Progenitor cell of endocrine pancreas (in vitro differentiated cells): ENCODE measurements at regions not wholly inside any gene's neighbourhood (a gene's known extent, or its start where the extent isn't known, plus 50 kb on each side); places are given as distances from the start of the nearest gene placed in this dataset.

Experiments used
- DNase-seq: peaks from one replicate; pipeline ENCODE4 v3.0.0; 2021; ENCODE audit warnings: low spot score; ENCODE audit not compliant: unreplicated experiment
- H3K27ac Mint-ChIP-seq: 2 replicates; pipeline ENCODE4 v1.8.0; 2021; ENCODE audit warnings: mild to moderate bottlenecking, moderate library complexity, mixed read lengths
- H3K27me3 Mint-ChIP-seq: 2 replicates; pipeline ENCODE4 v1.8.0; 2021; ENCODE audit warnings: mixed read lengths
- H3K36me3 Mint-ChIP-seq: 2 replicates; pipeline ENCODE4 v1.8.0; 2022; ENCODE audit warnings: mixed read lengths; ENCODE audit not compliant: insufficient read depth
- H3K4me1 Mint-ChIP-seq: 2 replicates; pipeline ENCODE4 v1.8.0; 2021; ENCODE audit warnings: low read depth, mixed read lengths
- H3K4me3 Mint-ChIP-seq: 2 replicates; pipeline ENCODE4 v1.8.0; 2021; ENCODE audit warnings: low read depth, mild to moderate bottlenecking, moderate library complexity, mixed read lengths
- H3K9me3 Mint-ChIP-seq: 2 replicates; pipeline ENCODE4 v1.8.0; 2021; ENCODE audit warnings: low read depth, mixed read lengths
- CTCF ChIP-seq: fragments of 200-600 bp; sonication (generic); IDR thresholded peaks from one replicate; pipeline ENCODE4 v1.5.0; 2021; ENCODE audit warnings: antibody characterized with exemption, mild to moderate bottlenecking; ENCODE audit not compliant: unreplicated experiment

DNA sequence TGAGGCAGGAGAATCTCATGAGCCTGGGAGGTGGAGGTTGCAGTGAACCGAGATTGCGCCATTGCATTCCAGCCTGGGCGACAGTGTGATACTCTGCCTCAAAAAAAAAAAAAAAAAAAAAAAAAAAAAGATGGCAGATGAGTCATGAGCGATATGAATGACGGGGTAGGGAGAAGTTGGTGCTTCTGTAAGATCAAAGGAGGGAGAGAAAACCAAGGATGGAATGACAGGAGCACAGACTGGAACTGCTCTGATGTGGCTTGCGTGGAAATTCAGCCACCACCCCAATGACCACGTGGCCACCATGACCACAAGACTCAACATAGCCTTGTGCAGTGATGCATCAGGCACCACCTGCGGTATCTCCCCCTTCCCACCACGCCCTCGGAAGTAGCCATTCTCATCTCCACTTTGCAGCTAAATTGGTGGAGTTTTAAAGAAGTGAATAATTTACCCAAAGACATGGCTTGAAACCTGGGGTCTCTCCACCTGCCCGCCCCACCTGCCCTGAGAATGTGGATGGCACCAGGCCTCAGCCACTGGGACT is 96.0 kb downstream of the ACKR3 start:
- H3K9me3 Mint-ChIP-seq, result peaks cover 6% of the 10 kb centered on the region
- no peak for TF ChIP-seq CTCF

DNA sequence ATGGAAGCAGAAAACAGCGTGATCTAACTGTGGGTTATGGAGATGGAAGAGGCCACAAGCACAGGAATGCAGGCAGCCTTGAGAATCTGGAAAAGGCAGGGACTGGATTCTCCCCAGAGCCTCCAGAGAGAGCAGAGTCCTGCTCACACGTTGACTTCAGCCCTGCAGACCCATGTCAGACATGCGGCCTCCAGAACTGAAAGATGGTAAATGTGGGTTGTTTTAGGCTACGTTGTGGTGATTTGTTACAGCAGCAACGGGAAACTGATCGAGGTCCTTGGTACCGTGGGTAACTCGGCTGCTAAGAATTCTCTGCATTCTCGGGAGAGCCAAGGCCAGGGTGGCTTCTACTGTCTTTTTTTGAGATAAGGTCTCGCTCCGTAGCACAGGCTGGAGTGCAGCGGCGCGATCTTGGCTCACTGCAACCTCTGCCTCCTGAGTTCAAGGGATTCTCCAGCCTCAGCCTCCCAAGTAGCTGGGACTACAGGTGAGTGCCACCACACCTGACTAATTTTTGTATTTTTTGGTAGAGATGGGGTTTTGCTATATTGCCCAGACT is 97.1 kb downstream of the ACKR3 start:
- Mint-ChIP-seq H3K36me3 (peaks cover 2% of the 10 kb centered on the region), H3K9me3 (peaks cover 6% of the 10 kb centered on the region), H3K27ac (no peak overlapping the region), H3K4me3 (no peak overlapping the region), H3K4me1 (peaks cover 3% of the 10 kb centered on the region), H3K27me3 (peaks cover 38% of the 10 kb centered on the region)
- no peak for TF ChIP-seq CTCF
- no peak for DNase-seq

More for the DNA sequence above, 96.0 kb downstream of the ACKR3 start:
- Mint-ChIP-seq H3K27ac (peak overlapping the region; percentile 45), H3K36me3 (peaks cover 2% of the 10 kb centered on the region), H3K4me1 (peaks cover 7% of the 10 kb centered on the region), H3K27me3 (peaks cover 28% of the 10 kb centered on the region), H3K4me3 (no peak overlapping the region)
- no peak for DNase-seq

DNA sequence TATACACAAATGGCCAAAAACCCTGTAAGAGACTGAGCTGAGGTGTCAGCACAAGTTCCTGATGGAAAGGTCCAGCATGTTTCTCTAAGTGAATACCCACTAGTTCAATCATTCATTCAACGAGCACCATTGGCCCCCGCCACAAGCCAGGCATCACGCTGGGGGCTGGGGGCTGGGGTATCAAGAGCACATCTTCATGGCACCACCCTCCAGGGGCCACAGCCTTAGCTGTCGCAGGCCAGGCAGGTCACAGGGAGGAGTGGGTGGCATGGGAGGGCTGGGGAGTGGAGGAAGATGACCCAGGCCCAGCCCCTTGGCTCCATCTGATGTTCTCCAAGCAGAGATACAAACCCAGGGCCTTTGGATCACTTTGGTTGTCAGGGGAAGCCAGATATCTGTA is 97.9 kb downstream of the ACKR3 start:
- H3K36me3 Mint-ChIP-seq, result peaks cover 2% of the 10 kb centered on the region
- no peak for TF ChIP-seq CTCF
- no peak overlapping the region for H3K4me3 Mint-ChIP-seq
- H3K27me3 Mint-ChIP-seq, result peaks cover 36% of the 10 kb centered on the region
- peaks cover 3% of the 10 kb centered on the region for H3K4me1 Mint-ChIP-seq
- H3K27ac Mint-ChIP-seq, result no peak overlapping the region
- no peak for DNase-seq
- peaks cover 6% of the 10 kb centered on the region for H3K9me3 Mint-ChIP-seq

GRCh38 chr2:236668531-236668969 is 98.9 kb downstream of the ACKR3 start:
- peaks cover 2% of the 10 kb centered on the region for H3K36me3 Mint-ChIP-seq
- no peak overlapping the region for H3K4me3 Mint-ChIP-seq
- H3K27me3 Mint-ChIP-seq, result peaks cover 26% of the 10 kb centered on the region
- no peak for DNase-seq
- H3K9me3 Mint-ChIP-seq, result peaks cover 10% of the 10 kb centered on the region
- peaks cover 3% of the 10 kb centered on the region for H3K4me1 Mint-ChIP-seq
- H3K27ac Mint-ChIP-seq, result no peak overlapping the region
- no peak for TF ChIP-seq CTCF

GRCh38 chr2:236670235-236670620 is 100.6 kb downstream of the ACKR3 start:
- peaks cover 10% of the 10 kb centered on the region for H3K9me3 Mint-ChIP-seq
- peaks cover 2% of the 10 kb centered on the region for H3K36me3 Mint-ChIP-seq
- DNase-seq, result no peak
- no peak overlapping the region for H3K27ac Mint-ChIP-seq
- H3K27me3 Mint-ChIP-seq, result peaks cover 21% of the 10 kb centered on the region
- H3K4me1 Mint-ChIP-seq, result peaks cover 3% of the 10 kb centered on the region
- no peak for TF ChIP-seq CTCF
- no peak overlapping the region for H3K4me3 Mint-ChIP-seq
